ENCODE measurements at regions not wholly inside any gene's neighbourhood (a gene's known extent, or its start where the extent isn't known, plus 50 kb on each side); places are given as distances from the start of the nearest gene placed in this dataset.
"Not testable (repeated sequence)": the region's sequence is repeated elsewhere in the genome, so short reads cannot be mapped to it uniquely, and the experiment has no call there.

DNA sequence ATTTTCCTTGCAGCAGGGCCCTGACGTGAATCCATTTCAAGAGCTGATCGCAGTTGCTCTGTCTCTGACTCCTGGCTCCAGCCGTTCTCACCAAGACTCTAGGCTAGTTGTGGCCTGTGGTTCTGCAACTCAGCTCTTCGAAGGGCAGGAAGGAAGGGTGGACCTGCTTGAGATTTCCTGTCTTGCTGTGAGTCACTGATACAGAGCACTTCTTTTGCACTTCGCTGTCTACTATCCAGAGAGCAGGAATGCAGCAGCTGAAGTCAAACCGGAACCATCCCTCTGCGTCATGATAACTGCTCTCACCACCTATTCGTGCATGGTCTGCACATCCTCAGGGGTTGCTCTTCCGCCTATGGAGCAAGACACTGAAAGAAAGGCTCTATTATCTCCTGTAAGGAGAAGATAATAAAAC lies 59.7 kb downstream of the RAP2B start:
- Histone ChIP-seq H4K20me1 (ENCODE audit: insufficient read depth) (no peaks in the 10 kb centered on the region), H3K9ac (no peak overlapping the region), H3K4me1 (ENCODE audit: low read depth, poor library complexity, severe bottlenecking) (no peaks in the 10 kb centered on the region), H3K4me2 (no peak overlapping the region), H3K79me2 (ENCODE audit: insufficient read depth, low read depth) (no peaks in the 10 kb centered on the region), H3K4me3 (IDR thresholded peaks at IDR 0.05; ENCODE audit: insufficient read depth, low read depth, low read length) (no peak overlapping the region), H3K27ac (no peak overlapping the region), H2AFZ (ENCODE audit: low read depth) (no peak overlapping the region), H3K27me3 (ENCODE audit: insufficient read depth, low read depth) (no peaks in the 10 kb centered on the region), H3K36me3 (ENCODE audit: insufficient read depth) (no peaks in the 10 kb centered on the region)
- TF ChIP-seq, protein P1, sequence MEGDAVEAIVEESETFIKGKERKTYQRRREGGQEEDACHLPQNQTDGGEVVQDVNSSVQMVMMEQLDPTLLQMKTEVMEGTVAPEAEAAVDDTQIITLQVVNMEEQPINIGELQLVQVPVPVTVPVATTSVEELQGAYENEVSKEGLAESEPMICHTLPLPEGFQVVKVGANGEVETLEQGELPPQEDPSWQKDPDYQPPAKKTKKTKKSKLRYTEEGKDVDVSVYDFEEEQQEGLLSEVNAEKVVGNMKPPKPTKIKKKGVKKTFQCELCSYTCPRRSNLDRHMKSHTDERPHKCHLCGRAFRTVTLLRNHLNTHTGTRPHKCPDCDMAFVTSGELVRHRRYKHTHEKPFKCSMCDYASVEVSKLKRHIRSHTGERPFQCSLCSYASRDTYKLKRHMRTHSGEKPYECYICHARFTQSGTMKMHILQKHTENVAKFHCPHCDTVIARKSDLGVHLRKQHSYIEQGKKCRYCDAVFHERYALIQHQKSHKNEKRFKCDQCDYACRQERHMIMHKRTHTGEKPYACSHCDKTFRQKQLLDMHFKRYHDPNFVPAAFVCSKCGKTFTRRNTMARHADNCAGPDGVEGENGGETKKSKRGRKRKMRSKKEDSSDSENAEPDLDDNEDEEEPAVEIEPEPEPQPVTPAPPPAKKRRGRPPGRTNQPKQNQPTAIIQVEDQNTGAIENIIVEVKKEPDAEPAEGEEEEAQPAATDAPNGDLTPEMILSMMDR (conservative IDR thresholded peaks at IDR 0.05; ENCODE audit: low read depth, low read length): no peak

DNA sequence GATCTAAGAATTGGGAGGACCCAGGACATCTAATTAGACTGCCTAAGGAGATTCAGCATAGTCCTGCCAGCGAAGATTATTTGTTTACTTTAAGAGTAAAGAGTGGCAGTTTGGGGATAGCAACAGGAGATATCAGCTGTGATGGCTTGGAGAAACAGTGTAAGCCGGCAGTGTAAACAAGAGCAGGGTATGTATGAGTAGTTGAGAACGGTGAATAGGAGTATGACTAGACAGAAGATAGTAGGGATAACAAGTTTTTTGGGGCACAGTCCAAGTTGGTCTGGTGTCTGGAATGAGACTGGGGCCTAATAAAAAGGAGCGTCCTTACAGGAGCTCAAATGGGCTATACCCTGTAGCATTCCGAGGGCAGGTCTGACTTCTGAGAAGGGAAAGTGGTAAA lies 64.9 kb downstream of the RAP2B start:
- not testable (repeated sequence) for H3K27ac ChIP-seq; H3K4me3 ChIP-seq (IDR thresholded peaks at IDR 0.05; ENCODE audit: insufficient read depth, low read depth, low read length); H4K20me1 ChIP-seq (ENCODE audit: insufficient read depth); H3K36me3 ChIP-seq (ENCODE audit: insufficient read depth); H3K79me2 ChIP-seq (ENCODE audit: insufficient read depth, low read depth); H3K4me2 ChIP-seq; H3K27me3 ChIP-seq (ENCODE audit: insufficient read depth, low read depth); H3K4me1 ChIP-seq (ENCODE audit: low read depth, poor library complexity, severe bottlenecking); H2AFZ ChIP-seq (ENCODE audit: low read depth); H3K9ac ChIP-seq

DNA sequence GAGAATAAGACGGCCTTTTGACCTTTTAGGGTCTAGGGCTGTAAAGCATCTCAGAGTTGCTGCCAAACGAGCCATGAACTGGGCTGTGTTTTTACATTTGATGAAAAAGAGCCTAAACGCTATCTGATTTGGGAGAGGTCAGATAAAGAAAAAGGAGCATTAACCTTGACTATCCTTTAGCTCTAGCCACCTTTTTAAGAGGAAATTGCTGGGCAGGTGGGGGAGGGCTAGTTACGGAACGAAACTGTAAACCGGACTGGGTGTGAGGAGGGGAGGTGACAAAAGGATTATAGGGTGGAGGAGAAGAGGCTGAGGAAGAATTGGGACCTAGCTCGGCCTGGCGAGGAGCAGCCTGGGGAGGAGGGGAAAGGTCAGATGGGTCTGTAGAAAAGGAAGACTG lies 68.4 kb downstream of the RAP2B start:
- not testable (repeated sequence) for H3K36me3 ChIP-seq (ENCODE audit: insufficient read depth); H3K4me1 ChIP-seq (ENCODE audit: low read depth, poor library complexity, severe bottlenecking); H3K27ac ChIP-seq; H2AFZ ChIP-seq (ENCODE audit: low read depth); H3K9ac ChIP-seq; H3K4me3 ChIP-seq (IDR thresholded peaks at IDR 0.05; ENCODE audit: insufficient read depth, low read depth, low read length); H3K4me2 ChIP-seq; H3K79me2 ChIP-seq (ENCODE audit: insufficient read depth, low read depth); H3K27me3 ChIP-seq (ENCODE audit: insufficient read depth, low read depth); H4K20me1 ChIP-seq (ENCODE audit: insufficient read depth)

DNA sequence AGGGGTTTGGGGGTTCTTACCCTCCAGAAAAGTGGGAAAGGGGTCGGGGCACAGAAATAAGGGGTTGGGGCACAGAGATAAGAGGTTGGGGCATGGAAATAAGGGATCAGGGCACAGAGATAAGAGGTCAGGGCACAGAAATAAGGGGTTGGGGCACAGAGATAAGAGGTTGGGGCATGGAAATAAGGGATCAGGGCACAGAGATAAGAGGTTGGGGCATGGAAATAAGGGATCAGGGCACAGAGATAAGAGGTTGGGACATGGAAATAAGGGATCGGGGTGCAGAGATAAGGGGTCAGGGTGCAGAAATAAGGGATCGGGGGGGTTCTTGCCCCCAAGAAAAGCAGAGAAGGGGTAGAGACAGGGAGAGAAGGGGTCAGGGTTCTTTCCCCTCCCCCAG lies 69.2 kb downstream of the RAP2B start:
- H3K4me2 ChIP-seq; H3K79me2 ChIP-seq (ENCODE audit: insufficient read depth, low read depth); H3K36me3 ChIP-seq (ENCODE audit: insufficient read depth); H3K27ac ChIP-seq; H4K20me1 ChIP-seq (ENCODE audit: insufficient read depth); H3K27me3 ChIP-seq (ENCODE audit: insufficient read depth, low read depth); H3K4me3 ChIP-seq (IDR thresholded peaks at IDR 0.05; ENCODE audit: insufficient read depth, low read depth, low read length); H3K9ac ChIP-seq; H3K4me1 ChIP-seq (ENCODE audit: low read depth, poor library complexity, severe bottlenecking); H2AFZ ChIP-seq (ENCODE audit: low read depth): not testable (repeated sequence)

DNA sequence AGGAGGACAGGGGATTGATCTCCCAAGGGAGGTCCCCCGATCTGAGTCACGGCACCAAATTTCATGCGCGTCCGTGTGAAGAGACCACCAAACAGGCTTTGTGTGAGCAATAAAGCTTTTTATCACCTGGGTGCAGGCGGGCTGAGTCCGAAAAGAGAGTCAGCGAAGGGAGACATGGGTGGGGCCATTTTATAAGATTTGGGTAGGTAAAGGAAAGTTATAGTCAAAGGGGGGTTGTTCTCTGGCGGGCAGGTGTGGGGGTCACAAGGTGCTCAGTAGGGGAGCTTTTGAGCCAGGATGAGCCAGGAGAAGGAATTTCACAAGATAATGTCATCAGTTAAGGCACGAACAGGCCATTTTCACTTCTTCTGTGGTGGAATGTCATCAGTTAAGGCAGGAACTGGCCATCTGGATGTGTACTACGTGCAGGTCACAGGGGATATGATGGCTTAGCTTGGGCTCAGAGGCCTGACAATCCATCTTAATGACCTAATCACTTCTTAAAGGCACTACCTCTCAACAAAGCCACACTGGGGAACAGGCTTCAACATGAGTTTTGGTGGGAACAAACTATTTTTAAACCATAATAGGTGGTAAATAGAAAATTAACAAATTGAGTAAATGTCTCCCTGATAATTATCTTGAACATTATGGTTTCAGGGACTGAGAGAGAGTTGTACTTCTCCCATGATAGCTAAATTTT lies 70.2 kb downstream of the RAP2B start:
- H3K9ac ChIP-seq; H3K4me2 ChIP-seq; H3K79me2 ChIP-seq (ENCODE audit: insufficient read depth, low read depth); H3K4me3 ChIP-seq (IDR thresholded peaks at IDR 0.05; ENCODE audit: insufficient read depth, low read depth, low read length); H3K27me3 ChIP-seq (ENCODE audit: insufficient read depth, low read depth); H3K4me1 ChIP-seq (ENCODE audit: low read depth, poor library complexity, severe bottlenecking); H4K20me1 ChIP-seq (ENCODE audit: insufficient read depth); H2AFZ ChIP-seq (ENCODE audit: low read depth); H3K36me3 ChIP-seq (ENCODE audit: insufficient read depth); H3K27ac ChIP-seq: not testable (repeated sequence)

DNA sequence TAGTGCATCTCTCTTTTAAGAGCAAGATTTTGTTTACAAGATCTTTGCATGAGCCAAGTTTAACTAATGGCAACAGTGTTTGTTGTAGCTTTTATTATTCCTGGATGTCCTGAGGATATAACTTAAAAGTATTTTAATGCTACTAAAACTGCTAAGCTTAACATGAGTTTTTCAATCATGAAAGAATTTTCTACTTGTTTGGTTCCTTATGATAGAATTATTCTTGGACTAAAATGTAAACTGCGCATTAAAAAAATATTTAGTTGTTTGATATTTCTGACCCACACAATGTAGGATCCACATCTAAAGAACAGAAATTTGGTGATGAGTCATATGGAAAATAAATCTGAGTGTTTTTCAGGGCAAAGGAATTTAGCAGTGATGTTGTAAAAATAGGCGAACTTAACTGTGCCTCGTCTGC lies 70.8 kb downstream of the RAP2B start:
- TF ChIP-seq, protein P1 (conservative IDR thresholded peaks at IDR 0.05; ENCODE audit: low read depth, low read length): no peak
- no peaks in the 10 kb centered on the region for H4K20me1 ChIP-seq (ENCODE audit: insufficient read depth)
- H3K4me2 ChIP-seq: no peak overlapping the region
- H3K4me1 ChIP-seq (ENCODE audit: low read depth, poor library complexity, severe bottlenecking): no peaks in the 10 kb centered on the region
- H3K36me3 ChIP-seq (ENCODE audit: insufficient read depth): no peaks in the 10 kb centered on the region
- H3K27ac ChIP-seq: no peak overlapping the region
- H3K4me3 ChIP-seq (IDR thresholded peaks at IDR 0.05; ENCODE audit: insufficient read depth, low read depth, low read length): no peak overlapping the region
- H3K9ac ChIP-seq: no peak overlapping the region
- H3K79me2 ChIP-seq (ENCODE audit: insufficient read depth, low read depth): no peaks in the 10 kb centered on the region
- no peak overlapping the region for H2AFZ ChIP-seq (ENCODE audit: low read depth)
- no peaks in the 10 kb centered on the region for H3K27me3 ChIP-seq (ENCODE audit: insufficient read depth, low read depth)
